ENCODE measurements at regions not wholly inside any gene's neighbourhood (a gene's known extent, or its start where the extent isn't known, plus 50 kb on each side); places are given as distances from the start of the nearest gene placed in this dataset.

- TF ChIP-seq CTCF (IDR thresholded peaks at IDR 0.05) (no peak), EZH2 (IDR thresholded peaks at IDR 0.05; ENCODE audit: borderline replicate concordance, insufficient read depth, low read depth, low read length, poor library complexity, severe bottlenecking) (no peak)
Measured at GRCh38 chr9:107638521-107639310, 149.1 kb upstream of the KLF4 start.

Measured in B cell (primary cell).